ENCODE measurements at regions not wholly inside any gene's neighbourhood (a gene's known extent, or its start where the extent isn't known, plus 50 kb on each side); places are given as distances from the start of the nearest gene placed in this dataset.

- peak; percentile 38 for DNase-seq (ENCODE audit: insufficient read length, low spot score, missing footprints)
- no peaks in the 10 kb centered on the region for H3K9me3 ChIP-seq (ENCODE audit: low read depth, low read length)
- TF ChIP-seq, protein P1, sequence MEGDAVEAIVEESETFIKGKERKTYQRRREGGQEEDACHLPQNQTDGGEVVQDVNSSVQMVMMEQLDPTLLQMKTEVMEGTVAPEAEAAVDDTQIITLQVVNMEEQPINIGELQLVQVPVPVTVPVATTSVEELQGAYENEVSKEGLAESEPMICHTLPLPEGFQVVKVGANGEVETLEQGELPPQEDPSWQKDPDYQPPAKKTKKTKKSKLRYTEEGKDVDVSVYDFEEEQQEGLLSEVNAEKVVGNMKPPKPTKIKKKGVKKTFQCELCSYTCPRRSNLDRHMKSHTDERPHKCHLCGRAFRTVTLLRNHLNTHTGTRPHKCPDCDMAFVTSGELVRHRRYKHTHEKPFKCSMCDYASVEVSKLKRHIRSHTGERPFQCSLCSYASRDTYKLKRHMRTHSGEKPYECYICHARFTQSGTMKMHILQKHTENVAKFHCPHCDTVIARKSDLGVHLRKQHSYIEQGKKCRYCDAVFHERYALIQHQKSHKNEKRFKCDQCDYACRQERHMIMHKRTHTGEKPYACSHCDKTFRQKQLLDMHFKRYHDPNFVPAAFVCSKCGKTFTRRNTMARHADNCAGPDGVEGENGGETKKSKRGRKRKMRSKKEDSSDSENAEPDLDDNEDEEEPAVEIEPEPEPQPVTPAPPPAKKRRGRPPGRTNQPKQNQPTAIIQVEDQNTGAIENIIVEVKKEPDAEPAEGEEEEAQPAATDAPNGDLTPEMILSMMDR (IDR thresholded peaks at IDR 0.05; ENCODE audit: extremely low read depth, low read depth, low read length) = no peak
- no peaks in the 10 kb centered on the region for H3K79me2 ChIP-seq (ENCODE audit: insufficient read depth, low read length)
- H4K20me1 ChIP-seq (ENCODE audit: insufficient read depth, low read length) = no peaks in the 10 kb centered on the region
- H3K36me3 ChIP-seq (ENCODE audit: insufficient read depth, low read length) = no peaks in the 10 kb centered on the region
- no peak overlapping the region for H3K27ac ChIP-seq (ENCODE audit: low read depth, low read length)
- H3K4me3 ChIP-seq (ENCODE audit: insufficient read depth, low read length) = no peak overlapping the region
- no peaks in the 10 kb centered on the region for H3K4me1 ChIP-seq (ENCODE audit: insufficient read depth, low read length)
- H2AFZ ChIP-seq (ENCODE audit: low read length) = no peak overlapping the region
- H3K4me2 ChIP-seq (ENCODE audit: insufficient read depth, low read length) = no peak overlapping the region
- H3K27me3 ChIP-seq (ENCODE audit: insufficient read depth, low read length) = no peaks in the 10 kb centered on the region
Observed at GRCh38 chrX:16440446-16440845, 209.5 kb upstream of the S100G start.

GRCh38 chrX:16444353-16444752 lies 205.6 kb upstream of the S100G start:
- no peak overlapping the region for H2AFZ ChIP-seq (ENCODE audit: low read length)
- H3K36me3 ChIP-seq (ENCODE audit: insufficient read depth, low read length) = no peaks in the 10 kb centered on the region
- no peaks in the 10 kb centered on the region for H3K79me2 ChIP-seq (ENCODE audit: insufficient read depth, low read length)
- H3K4me1 ChIP-seq (ENCODE audit: insufficient read depth, low read length) = no peaks in the 10 kb centered on the region
- TF ChIP-seq, protein P1 (IDR thresholded peaks at IDR 0.05; ENCODE audit: extremely low read depth, low read depth, low read length) = no peak
- no peaks in the 10 kb centered on the region for H3K27me3 ChIP-seq (ENCODE audit: insufficient read depth, low read length)
- no peaks in the 10 kb centered on the region for H4K20me1 ChIP-seq (ENCODE audit: insufficient read depth, low read length)
- H3K27ac ChIP-seq (ENCODE audit: low read depth, low read length) = no peak overlapping the region
- DNase-seq (ENCODE audit: insufficient read length, low spot score, missing footprints) = peak; percentile 72
- H3K4me2 ChIP-seq (ENCODE audit: insufficient read depth, low read length) = no peak overlapping the region
- no peaks in the 10 kb centered on the region for H3K9me3 ChIP-seq (ENCODE audit: low read depth, low read length)
- H3K4me3 ChIP-seq (ENCODE audit: insufficient read depth, low read length) = no peak overlapping the region

DNA sequence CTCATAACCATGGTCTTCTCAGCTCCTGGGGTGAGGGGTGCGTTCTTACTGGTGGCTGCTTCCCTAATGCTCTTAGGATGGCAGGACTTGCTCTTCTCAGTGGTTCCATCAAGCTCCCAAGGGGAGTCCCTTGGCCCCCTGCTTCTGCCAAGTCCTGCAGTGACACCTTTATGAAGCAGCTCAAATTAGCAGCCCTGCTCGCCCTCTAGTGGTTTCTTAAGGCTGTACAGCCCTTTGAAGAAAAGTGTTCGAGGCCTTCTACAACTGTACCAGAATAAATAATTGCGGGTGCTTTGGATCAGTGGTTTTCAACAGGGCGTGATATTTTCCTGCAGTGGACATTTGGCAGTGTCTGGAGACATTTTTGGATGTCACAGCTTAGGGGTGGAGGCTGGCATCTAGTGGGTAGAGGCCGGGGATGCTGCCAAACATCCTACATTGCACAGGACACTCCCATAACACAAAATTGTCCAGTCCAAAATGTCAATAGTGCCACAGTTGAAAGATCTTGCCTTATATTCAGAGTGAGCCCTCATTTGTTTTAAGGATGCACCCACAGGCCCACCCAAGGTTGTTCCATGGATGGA lies 204.7 kb upstream of the S100G start:
- TF ChIP-seq, protein P1 (IDR thresholded peaks at IDR 0.05; ENCODE audit: extremely low read depth, low read depth, low read length) = peak; percentile 83
- H3K79me2 ChIP-seq (ENCODE audit: insufficient read depth, low read length) = no peaks in the 10 kb centered on the region
- no peaks in the 10 kb centered on the region for H3K27me3 ChIP-seq (ENCODE audit: insufficient read depth, low read length)
- no peaks in the 10 kb centered on the region for H3K4me1 ChIP-seq (ENCODE audit: insufficient read depth, low read length)
- no peak overlapping the region for H3K4me2 ChIP-seq (ENCODE audit: insufficient read depth, low read length)
- H3K4me3 ChIP-seq (ENCODE audit: insufficient read depth, low read length) = no peak overlapping the region
- H2AFZ ChIP-seq (ENCODE audit: low read length) = no peak overlapping the region
- H3K27ac ChIP-seq (ENCODE audit: low read depth, low read length) = peak overlapping the region; percentile 10
- H3K36me3 ChIP-seq (ENCODE audit: insufficient read depth, low read length) = no peaks in the 10 kb centered on the region
- H4K20me1 ChIP-seq (ENCODE audit: insufficient read depth, low read length) = no peaks in the 10 kb centered on the region
- DNase-seq (ENCODE audit: insufficient read length, low spot score, missing footprints) = peak; percentile 72
- no peaks in the 10 kb centered on the region for H3K9me3 ChIP-seq (ENCODE audit: low read depth, low read length)

DNA sequence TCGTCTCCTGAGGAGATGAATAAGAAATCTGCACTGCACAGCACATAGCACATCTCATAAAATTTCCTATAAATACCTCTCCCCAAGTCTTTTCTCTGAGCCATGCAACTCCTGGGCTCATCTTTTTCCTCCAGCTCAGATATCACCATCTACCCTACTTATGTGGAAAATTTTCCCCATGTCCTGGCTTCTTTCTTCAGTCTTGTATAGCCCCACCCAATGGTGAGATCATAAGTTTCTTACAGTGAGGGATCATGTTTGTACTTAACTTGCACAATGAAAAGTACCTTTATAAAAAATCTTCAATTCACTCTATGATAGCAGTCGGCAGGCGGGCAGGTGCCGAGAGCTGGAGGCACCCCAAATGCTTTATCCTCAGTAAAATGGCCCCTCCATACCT lies 198.6 kb upstream of the S100G start:
- Histone ChIP-seq H3K79me2 (ENCODE audit: insufficient read depth, low read length) (no peaks in the 10 kb centered on the region), H3K9me3 (ENCODE audit: low read depth, low read length) (no peaks in the 10 kb centered on the region), H4K20me1 (ENCODE audit: insufficient read depth, low read length) (no peaks in the 10 kb centered on the region), H3K27me3 (ENCODE audit: insufficient read depth, low read length) (no peaks in the 10 kb centered on the region), H3K4me3 (ENCODE audit: insufficient read depth, low read length) (no peak overlapping the region), H3K4me2 (ENCODE audit: insufficient read depth, low read length) (no peak overlapping the region), H3K36me3 (ENCODE audit: insufficient read depth, low read length) (no peaks in the 10 kb centered on the region), H2AFZ (ENCODE audit: low read length) (no peak overlapping the region), H3K4me1 (ENCODE audit: insufficient read depth, low read length) (no peaks in the 10 kb centered on the region), H3K27ac (ENCODE audit: low read depth, low read length) (no peak overlapping the region)
- DNase-seq (ENCODE audit: insufficient read length, low spot score, missing footprints) = no peak
- TF ChIP-seq, protein P1 (IDR thresholded peaks at IDR 0.05; ENCODE audit: extremely low read depth, low read depth, low read length) = no peak
